K562 (cell line): ENCODE measurements at regions not wholly inside any gene's neighbourhood (a gene's known extent, or its start where the extent isn't known, plus 50 kb on each side); places are given as distances from the start of the nearest gene placed in this dataset.

Source experiments
- ATAC-seq: fragments of 200-7000 bp; cut with Tn5 transposase; 3 replicates; pipeline ENCODE4 v1.9.1; 2020; ENCODE audit warnings: moderate library complexity
- BruUV-seq: library from RNA; stranded (reverse); fragments of 400-500 nt; replicated peaks from 2 replicates; lab custom pipeline; 2021; lab: Mats Ljungman, UMichigan
- CTCF ChIA-PET: fragments of 300-600 bp; formaldehyde crosslinking; extraction: SDS; loops from one replicate; lab custom pipeline; 2021; ENCODE audit warnings: low intra/inter-chr PET ratio; lab: Yijun Ruan, JAX
- POLR2A ChIA-PET: fragments of 300-600, 350-650 bp; sonication (Branson Sonifier 250); formaldehyde crosslinking; extraction: SDS; loops from one replicate; lab custom pipeline; 2021; ENCODE audit warnings: antibody characterized with exemption, inconsistent platforms; lab: Yijun Ruan, JAX
- DNase-seq, 4 experiments: peaks; one replicate each; pipeline versions ENCODE4 v3.0.0 to v3.0.0-alpha.2; 2011 to 2018; ENCODE audit warnings: low spot score in 3 of 4, mixed read lengths in 3 of 4; ENCODE audit errors: extremely low read depth in 1 of 4
- FAIRE-seq: peaks from 2 replicates; lab custom pipeline; 2011; peaks lifted over from hg19 to GRCh38; lab: Jason Lieb, UNC
- H2AFZ ChIP-seq: 2 replicates; pipeline ENCODE4 v1.6.0; 2011; ENCODE audit warnings: low read depth, low read length, control low read depth, inconsistent platforms
- H3K27ac ChIP-seq: fragments of 200-600 bp; 3 replicates; pipeline ENCODE4 v1.8.0; 2011; ENCODE audit warnings: low read depth, mild to moderate bottlenecking, control low read depth, inconsistent platforms, low read length, moderate library complexity, mixed read lengths; ENCODE audit errors: extremely low read depth
- H3K27me3 ChIP-seq, 2 experiments: fragments of 300-600 bp in 1 of 2; 2 replicates in 1 of 2; 3 replicates in 1 of 2; pipeline versions ENCODE4 v1.6.0 to v1.8.0; 2011; ENCODE audit warnings: inconsistent platforms in 2 of 2, low read length in 2 of 2, mild to moderate bottlenecking in 1 of 2, mixed read lengths in 1 of 2, moderate library complexity in 1 of 2; ENCODE audit not compliant: control insufficient read depth in 2 of 2, insufficient read depth in 2 of 2
- H3K36me3 ChIP-seq: fragments of 300-600 bp; 3 replicates; pipeline ENCODE4 v1.8.0; 2011; ENCODE audit warnings: mild to moderate bottlenecking, low read length, inconsistent platforms; ENCODE audit not compliant: control insufficient read depth, insufficient read depth
- H3K4me1 ChIP-seq, 2 experiments: fragments of 200-600 bp in 1 of 2; replicated peaks in 1 of 2; 2 replicates in 1 of 2; 3 replicates in 1 of 2; pipeline versions ENCODE4 v1.5.1 to v1.8.0; 2011; ENCODE audit warnings: inconsistent platforms in 2 of 2, low read length in 2 of 2, mild to moderate bottlenecking in 1 of 2, mixed read lengths in 1 of 2, moderate library complexity in 1 of 2; ENCODE audit not compliant: control insufficient read depth in 2 of 2, insufficient read depth in 2 of 2
- H3K4me2 ChIP-seq: 2 replicates; pipeline ENCODE4 v1.6.1; 2011; ENCODE audit warnings: low read length, control low read depth, inconsistent platforms, mixed read lengths; ENCODE audit not compliant: insufficient read depth
- H3K4me3 ChIP-seq: fragments of 200-600 bp; sonication (generic), shearing (Covaris generic); 2 replicates; pipeline ENCODE4 v1.5.1; 2016; ENCODE audit warnings: control low read depth, inconsistent platforms
- H3K79me2 ChIP-seq: fragments of 200-600 bp; 3 replicates; pipeline ENCODE4 v1.8.0; 2011; ENCODE audit warnings: low read length, inconsistent platforms; ENCODE audit not compliant: control insufficient read depth, insufficient read depth
- H3K9ac ChIP-seq, 2 experiments: 2 replicates each; pipeline versions ENCODE4 v1.6.0 to v1.6.1; 2011; ENCODE audit warnings: low read depth in 2 of 2, low read length in 2 of 2, control low read depth in 1 of 2, inconsistent platforms in 1 of 2, mild to moderate bottlenecking in 1 of 2, mixed read lengths in 1 of 2; ENCODE audit not compliant: insufficient read depth in 1 of 2
- H3K9me1 ChIP-seq: one replicate; pipeline ENCODE4 v1.6.0; 2011; ENCODE audit warnings: inconsistent platforms, mild to moderate bottlenecking, low read length, moderate library complexity; ENCODE audit not compliant: control insufficient read depth, insufficient read depth
- H3K9me3 ChIP-seq: replicated peaks from 2 replicates; pipeline ENCODE4 v1.5.1; 2011; ENCODE audit warnings: low read depth, low read length, inconsistent platforms; ENCODE audit not compliant: control insufficient read depth, insufficient read depth
- H4K20me1 ChIP-seq: replicated peaks from 2 replicates; pipeline ENCODE4 v1.6.1; 2011; ENCODE audit warnings: low read length, inconsistent platforms, mixed read lengths; ENCODE audit not compliant: control insufficient read depth, insufficient read depth
- HIVEP1 ChIP-seq: fragments of 250-450 bp; sonication (Bioruptor Pico); IDR thresholded peaks from 2 replicates; pipeline ENCODE4 v1.4.0; 2020; ENCODE audit warnings: mild to moderate bottlenecking
- HSF4 ChIP-seq: fragments of 250-450 bp; sonication (Bioruptor Pico); IDR thresholded peaks from 2 replicates; pipeline ENCODE4 v2.1.2; 2022; ENCODE audit warnings: mild to moderate bottlenecking, moderate library complexity, borderline replicate concordance
- ILK ChIP-seq: fragments of 450-650 bp; IDR thresholded peaks from 2 replicates; pipeline ENCODE4 v1.6.1; 2016; ENCODE audit warnings: missing genetic modification characterization, low read depth, mild to moderate bottlenecking, missing compliant biosample characterization, moderate library complexity, borderline replicate concordance
- IRF1 ChIP-seq: sonication (generic); formaldehyde crosslinking; IDR thresholded peaks from 2 replicates; pipeline ENCODE4 v1.8.0; 2022; ENCODE audit warnings: missing genetic modification reagents, mild to moderate bottlenecking, borderline replicate concordance
- MEF2A ChIP-seq: IDR thresholded peaks from 2 replicates; pipeline ENCODE4 v1.6.1; 2011; ENCODE audit warnings: low read depth, mild to moderate bottlenecking, low read length, moderate library complexity; ENCODE audit not compliant: control insufficient read depth
- NCOA2 ChIP-seq, 2 experiments: fragments of 450-650 bp; IDR thresholded peaks; 2 replicates each; pipeline ENCODE4 v1.6.1; 2018; ENCODE audit warnings: mild to moderate bottlenecking in 2 of 2, moderate library complexity in 1 of 2; ENCODE audit not compliant: partially characterized antibody in 2 of 2
- SMARCC2 ChIP-seq: fragments of 450-650 bp; IDR thresholded peaks from 2 replicates; pipeline ENCODE4 v1.6.1; 2017; ENCODE audit warnings: antibody characterized with exemption, moderate library complexity, mild to moderate bottlenecking, low read depth
- XRCC4 ChIP-seq: IDR thresholded peaks from one replicate; pipeline ENCODE4 v1.6.1; 2011; ENCODE audit not compliant: insufficient read depth, insufficient read length; ENCODE audit errors: extremely low read depth
- ZBTB34 ChIP-seq: fragments of 250-450 bp; sonication (Bioruptor Pico); IDR thresholded peaks from 2 replicates; pipeline ENCODE4 v1.8.0; 2021; ENCODE audit warnings: mild to moderate bottlenecking, moderate library complexity
- ZNF217 ChIP-seq: sonication (generic); formaldehyde crosslinking; IDR thresholded peaks from 2 replicates; pipeline ENCODE4 v1.8.0; 2022; ENCODE audit warnings: mild to moderate bottlenecking, missing genetic modification reagents
- WGBS: fragments of 100-300 bp; shearing (Covaris generic); methylation state at CpG from one replicate; pipeline ENCODE4 v1.1.6; 2016; ENCODE audit warnings: low coverage, mixed read lengths; ENCODE audit not compliant: insufficient coverage; ENCODE audit errors: missing lambda C conversion rate; 5-methylcytosine and 5-hydroxymethylcytosine counted together
- in situ Hi-C: fragments of 300-500 bp; cut with MboI; formaldehyde crosslinking; loops from 4 replicates; pipeline ENCODE4 v1.15.0; 2018; ENCODE audit warnings: inconsistent platforms, mixed read lengths
- intact Hi-C: fragments of 100-400 bp; cut with micrococcal nuclease; formaldehyde crosslinking; loops from 2 replicates; pipeline ENCODE4 v1.14.2; 2022

GRCh38 chr11:45543081-45543480 lies 122.3 kb downstream of the CHST1 start:
- BruUV-seq: no TSS peak
- DNase-seq: no peak
- Histone ChIP-seq H3K9ac (no peak overlapping the region), H3K79me2 (no peaks in the 10 kb centered on the region), H3K27me3 (no peaks in the 10 kb centered on the region), H3K4me1 (no peaks in the 10 kb centered on the region), H3K27ac (no peak overlapping the region), H4K20me1 (peaks cover 11% of the 10 kb centered on the region; the same call in 1 of the 2 replicates), H3K36me3 (no peaks in the 10 kb centered on the region), H3K9me1 (no peaks in the 10 kb centered on the region), H3K4me2 (no peak overlapping the region), H2AFZ (no peak overlapping the region), H3K9me3 (no peaks in the 10 kb centered on the region), H3K4me3 (no peak overlapping the region)
- ChIA-PET POLR2A (interaction anchor here (0.6 kb wide), 3 partner anchors 10 to 494 kb away, joined by 3 to 4 read pairs (median 3); no protein-coding TSS in a partner anchor), CTCF (no interaction called here)
- WGBS: 0% methylated on average over 2 of the region's 2 CpGs
- in situ Hi-C loops (no loop called here), intact Hi-C loops (no loop called here)
- FAIRE-seq: no peak
- no peak for ATAC-seq
- TF ChIP-seq XRCC4 (no peak), ZBTB34 (CRISPR knock-in tag) (no peak), HSF4 (CRISPR knock-in tag) (no peak), SMARCC2 (no peak), ILK (tag) (no peak), HIVEP1 (CRISPR knock-in tag) (no peak), ZNF217 (no peak), NCOA2 (IDR thresholded peaks at IDR 0.05; ENCODE audit: partially characterized antibody in 2 of 2) (no peak), MEF2A (no peak), IRF1 (no peak)
